Right atrium auricular region (tissue), 2 donors: ENCODE measurements at regions not wholly inside any gene's neighbourhood (a gene's known extent, or its start where the extent isn't known, plus 50 kb on each side); places are given as distances from the start of the nearest gene placed in this dataset.

Source experiments
- DNase-seq: peaks from one replicate; pipeline ENCODE4 v3.0.0-alpha.2; 2019; ENCODE audit warnings: low spot score
- H3K27ac ChIP-seq, 2 donors: fragments of 200-600 bp; sonication (generic); 1 replicate in 1 of 2; 2 replicates in 1 of 2; pipeline ENCODE4 v1.5.1; 2016 to 2019
- H3K27me3 ChIP-seq, 2 donors: fragments of 200-600 bp; sonication (generic); one replicate each; pipeline versions ENCODE4 v1.5.1 to v1.6.0; 2017 to 2019
- H3K36me3 ChIP-seq: fragments of 200-600 bp; sonication (generic); one replicate; pipeline ENCODE4 v1.5.1; 2016
- H3K4me1 ChIP-seq, 2 donors: fragments of 200-600 bp; sonication (generic); one replicate each; pipeline versions ENCODE4 v1.5.1 to v1.6.0; 2017 to 2019
- H3K4me3 ChIP-seq, 2 donors: fragments of 200-600 bp; sonication (generic); 1 replicate in 1 of 2; 2 replicates in 1 of 2; pipeline ENCODE4 v1.5.1; 2017 to 2019; ENCODE audit warnings: mild to moderate bottlenecking in 1 of 2, moderate library complexity in 1 of 2
- H3K9me3 ChIP-seq, 2 donors: fragments of 200-600 bp; sonication (generic); one replicate each; pipeline ENCODE4 v1.5.1; 2019
- TF ChIP-seq, protein P1 (sequence below), 2 donors: fragments of 200-600 bp; sonication (generic); IDR thresholded peaks; one replicate each; pipeline ENCODE4 v1.5.1; 2019; ENCODE audit warnings: antibody characterized with exemption in 2 of 2

DNA sequence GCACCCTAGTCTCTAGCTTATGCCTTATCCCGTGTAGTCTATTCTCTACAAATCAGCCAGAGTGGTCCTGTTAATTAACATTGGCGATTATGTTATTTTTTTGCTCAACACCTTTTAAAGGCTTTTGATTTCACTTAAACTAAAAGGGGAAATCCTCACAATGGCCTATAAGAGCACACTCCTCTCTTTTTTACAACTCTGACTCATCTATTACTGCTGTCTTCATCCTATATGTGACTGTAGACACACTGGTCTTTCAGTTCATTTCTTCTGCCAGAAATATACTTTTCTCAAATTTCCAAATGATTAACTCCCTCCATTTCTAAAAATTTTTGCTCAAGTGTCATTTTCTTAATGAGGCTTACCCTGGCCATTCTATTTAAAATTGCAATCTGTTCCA is 143.4 kb downstream of the NSUN3 start:
- H3K4me3 ChIP-seq = no peak overlapping the region
- no peaks in the 10 kb centered on the region for H3K9me3 ChIP-seq
- H3K27ac ChIP-seq = no peak overlapping the region
- H3K36me3 ChIP-seq = no peaks in the 10 kb centered on the region
- H3K4me1 ChIP-seq = no peaks in the 10 kb centered on the region
- no peak for DNase-seq
- H3K27me3 ChIP-seq = no peaks in the 10 kb centered on the region
- TF ChIP-seq, protein P1, sequence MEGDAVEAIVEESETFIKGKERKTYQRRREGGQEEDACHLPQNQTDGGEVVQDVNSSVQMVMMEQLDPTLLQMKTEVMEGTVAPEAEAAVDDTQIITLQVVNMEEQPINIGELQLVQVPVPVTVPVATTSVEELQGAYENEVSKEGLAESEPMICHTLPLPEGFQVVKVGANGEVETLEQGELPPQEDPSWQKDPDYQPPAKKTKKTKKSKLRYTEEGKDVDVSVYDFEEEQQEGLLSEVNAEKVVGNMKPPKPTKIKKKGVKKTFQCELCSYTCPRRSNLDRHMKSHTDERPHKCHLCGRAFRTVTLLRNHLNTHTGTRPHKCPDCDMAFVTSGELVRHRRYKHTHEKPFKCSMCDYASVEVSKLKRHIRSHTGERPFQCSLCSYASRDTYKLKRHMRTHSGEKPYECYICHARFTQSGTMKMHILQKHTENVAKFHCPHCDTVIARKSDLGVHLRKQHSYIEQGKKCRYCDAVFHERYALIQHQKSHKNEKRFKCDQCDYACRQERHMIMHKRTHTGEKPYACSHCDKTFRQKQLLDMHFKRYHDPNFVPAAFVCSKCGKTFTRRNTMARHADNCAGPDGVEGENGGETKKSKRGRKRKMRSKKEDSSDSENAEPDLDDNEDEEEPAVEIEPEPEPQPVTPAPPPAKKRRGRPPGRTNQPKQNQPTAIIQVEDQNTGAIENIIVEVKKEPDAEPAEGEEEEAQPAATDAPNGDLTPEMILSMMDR (IDR thresholded peaks at IDR 0.05) = no peak

DNA sequence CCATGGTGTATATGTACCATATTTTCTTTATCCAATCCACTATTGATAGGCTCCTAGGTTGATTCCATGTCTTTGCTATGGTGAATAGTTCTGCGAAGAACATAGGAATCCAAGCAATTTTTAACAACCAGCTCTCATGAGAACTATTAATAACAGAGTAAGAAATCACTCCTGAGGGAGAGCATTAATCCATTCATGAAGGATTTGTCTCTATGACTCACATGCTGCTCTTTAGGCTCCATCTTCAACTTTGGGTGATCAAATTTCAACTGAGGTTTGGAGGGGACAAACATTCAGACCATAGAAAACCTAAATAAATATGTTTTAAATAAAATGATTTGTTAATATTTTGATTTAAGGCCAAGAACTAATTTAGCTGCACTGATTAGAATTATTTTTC is 147.4 kb downstream of the NSUN3 start:
- Histone ChIP-seq H3K36me3 (no peaks in the 10 kb centered on the region), H3K27me3 (no peaks in the 10 kb centered on the region), H3K4me1 (no peaks in the 10 kb centered on the region), H3K4me3 (no peak overlapping the region), H3K9me3 (peaks cover 0 to 6% of the 10 kb centered on the region in 2 donors), H3K27ac (no peak overlapping the region)
- no peak for DNase-seq
- TF ChIP-seq, protein P1 (IDR thresholded peaks at IDR 0.05) = no peak

DNA sequence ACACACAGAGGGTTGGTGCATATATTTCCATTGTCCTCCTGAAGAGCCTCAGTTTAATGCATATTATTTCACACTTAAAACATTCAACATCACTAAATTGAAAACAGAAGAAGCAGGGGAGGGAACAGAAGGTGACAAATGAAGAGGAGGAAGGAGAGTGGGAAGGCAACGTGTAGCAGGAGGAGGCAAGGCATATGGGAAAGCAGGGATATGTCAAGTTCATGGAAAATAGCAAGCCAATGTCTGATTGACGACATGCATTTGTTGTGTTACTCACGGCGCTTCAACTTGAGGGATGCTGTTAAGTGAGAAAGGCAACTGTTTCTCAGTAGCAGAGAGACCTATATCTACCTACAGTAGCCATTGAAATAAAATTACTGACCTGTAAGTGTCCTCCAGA is 154.5 kb downstream of the NSUN3 start:
- Histone ChIP-seq H3K36me3 (no peaks in the 10 kb centered on the region), H3K9me3 (peaks cover 0 to 2% of the 10 kb centered on the region in 2 donors), H3K4me3 (no peak overlapping the region), H3K27ac (no peak overlapping the region), H3K27me3 (no peaks in the 10 kb centered on the region), H3K4me1 (no peaks in the 10 kb centered on the region)
- DNase-seq = no peak
- TF ChIP-seq, protein P1 (IDR thresholded peaks at IDR 0.05) = no peak

DNA sequence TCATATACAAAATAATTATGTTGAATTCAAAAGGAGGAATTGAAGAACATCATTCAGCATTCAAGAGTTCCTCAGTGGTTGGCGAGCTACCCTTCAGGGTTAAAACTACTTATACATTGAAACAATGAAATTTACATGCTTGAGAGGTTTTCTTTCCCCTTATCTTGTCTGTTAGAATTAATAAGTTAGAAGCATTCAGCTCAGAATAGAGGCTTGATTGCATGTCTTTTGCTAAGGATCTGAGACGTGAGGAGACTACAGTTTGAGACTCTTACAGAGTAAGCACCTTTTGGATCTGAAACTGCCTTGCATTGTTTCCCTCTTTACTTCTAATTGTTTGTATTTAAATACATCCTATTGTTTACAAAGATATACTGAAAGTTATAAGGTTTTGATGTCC is 157.6 kb downstream of the NSUN3 start:
- DNase-seq = no peak
- TF ChIP-seq, protein P1 (IDR thresholded peaks at IDR 0.05) = no peak
- Histone ChIP-seq H3K27ac (no peak overlapping the region), H3K27me3 (no peaks in the 10 kb centered on the region), H3K4me1 (no peaks in the 10 kb centered on the region), H3K9me3 (no peaks in the 10 kb centered on the region), H3K4me3 (no peak overlapping the region), H3K36me3 (no peaks in the 10 kb centered on the region)

DNA sequence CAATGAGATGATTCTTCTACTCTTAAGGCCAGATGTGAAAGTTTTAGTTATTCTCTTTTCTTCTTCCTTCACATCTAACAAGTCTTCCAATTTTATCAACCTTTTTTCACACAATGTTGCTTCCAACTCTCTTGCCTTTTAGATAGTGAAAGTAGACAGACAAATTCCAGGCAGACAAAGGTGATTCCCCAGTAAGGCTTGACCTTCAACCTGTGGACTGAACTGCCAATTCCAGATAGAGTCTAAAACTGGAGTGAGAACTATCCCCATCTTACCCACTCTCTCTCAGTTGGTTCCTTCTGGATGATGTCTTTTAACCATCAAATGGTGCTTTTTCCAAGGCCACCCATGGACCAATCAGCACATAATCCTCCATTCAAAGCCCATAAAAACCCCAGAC is 159.0 kb downstream of the NSUN3 start:
- Histone ChIP-seq H3K4me1 (no peaks in the 10 kb centered on the region), H3K4me3 (no peak overlapping the region), H3K27ac (no peak overlapping the region), H3K36me3 (no peaks in the 10 kb centered on the region), H3K9me3 (no peaks in the 10 kb centered on the region), H3K27me3 (no peaks in the 10 kb centered on the region)
- DNase-seq = no peak
- TF ChIP-seq, protein P1 (IDR thresholded peaks at IDR 0.05) = no peak

DNA sequence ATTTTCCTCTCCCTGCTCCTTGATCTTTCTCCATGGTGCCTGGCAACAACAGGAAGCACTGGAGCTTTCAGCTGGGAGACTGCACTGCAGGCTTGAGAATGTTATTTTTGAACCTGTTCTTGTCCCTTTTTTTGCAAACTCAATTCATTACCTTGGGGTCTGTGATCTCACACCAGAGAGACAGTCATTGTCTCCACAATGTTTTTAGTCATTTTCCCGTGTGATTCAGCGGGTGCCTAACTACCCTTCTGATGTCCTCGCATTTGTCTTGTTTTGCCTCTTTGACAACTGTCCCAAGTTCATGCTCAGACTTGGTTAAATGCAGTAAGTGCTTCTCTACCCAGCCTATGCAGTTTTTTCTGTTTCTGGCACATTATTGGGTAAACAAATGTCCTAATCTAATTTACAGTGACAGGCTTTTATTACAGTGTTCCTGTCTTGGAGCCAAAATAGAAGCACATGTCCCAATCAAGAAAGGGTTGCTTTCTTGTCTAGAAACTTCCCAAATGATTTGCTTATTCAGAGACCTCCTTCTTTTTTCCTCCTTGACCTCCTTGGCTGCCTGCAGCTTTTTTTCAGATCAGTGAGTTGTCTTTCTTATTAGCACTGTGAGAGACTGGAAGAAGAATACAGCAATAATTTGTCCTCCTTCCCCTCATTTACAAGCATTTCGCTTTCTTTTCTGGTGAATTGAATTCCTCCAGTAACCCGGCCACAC is 162.4 kb downstream of the NSUN3 start:
- Histone ChIP-seq H3K36me3 (no peaks in the 10 kb centered on the region), H3K4me3 (no peak overlapping the region), H3K4me1 (no peaks in the 10 kb centered on the region), H3K27me3 (no peaks in the 10 kb centered on the region), H3K27ac (no peak overlapping the region), H3K9me3 (no peaks in the 10 kb centered on the region)
- DNase-seq = no peak
- TF ChIP-seq, protein P1 (IDR thresholded peaks at IDR 0.05) = no peak
